HL-60 (cell line): ENCODE measurements at regions not wholly inside any gene's neighbourhood (a gene's known extent, or its start where the extent isn't known, plus 50 kb on each side); places are given as distances from the start of the nearest gene placed in this dataset.
"Not testable (repeated sequence)": the region's sequence is repeated elsewhere in the genome, so short reads cannot be mapped to it uniquely, and the experiment has no call there.

ENCODE experiments used
- DNase-seq, 2 experiments: peaks; one replicate each; pipeline ENCODE4 v3.0.0-alpha.2; 2010 to 2020; ENCODE audit warnings: low read depth in 1 of 2, low spot score in 1 of 2
- H3K27ac ChIP-seq: fragments of 250-450 bp; sonication (Bioruptor Pico); replicated peaks from 2 replicates; pipeline ENCODE4 v1.5.1; 2020; ENCODE audit warnings: mild to moderate bottlenecking, moderate library complexity
- H3K27me3 ChIP-seq: fragments of 250-450 bp; sonication (Bioruptor Pico); 2 replicates; pipeline ENCODE4 v1.5.1; 2021; ENCODE audit warnings: mild to moderate bottlenecking, moderate library complexity; ENCODE audit not compliant: insufficient read depth, poor library complexity, severe bottlenecking
- H3K4me3 ChIP-seq: replicated peaks from 2 replicates; pipeline ENCODE4 v1.5.1; 2011; ENCODE audit warnings: mild to moderate bottlenecking, control low read depth, low read length; ENCODE audit not compliant: insufficient read depth
- GABPA ChIP-seq: IDR thresholded peaks from 2 replicates; pipeline ENCODE4 v1.6.1; 2012; ENCODE audit warnings: low read depth
- POLR2AphosphoS5 ChIP-seq: IDR thresholded peaks from 2 replicates; pipeline ENCODE4 v1.6.1; 2012; ENCODE audit warnings: low read depth
- SPI1 ChIP-seq: IDR thresholded peaks from 2 replicates; pipeline ENCODE4 v1.6.1; 2012; ENCODE audit warnings: low read depth, mild to moderate bottlenecking, borderline replicate concordance
- TF ChIP-seq, protein P1 (sequence below): IDR thresholded peaks from one replicate; pipeline ENCODE4 v1.5.1; 2011; ENCODE audit warnings: low read length, control low read depth, inconsistent platforms; ENCODE audit not compliant: insufficient read depth
- TF ChIP-seq, protein P2 (sequence below): IDR thresholded peaks from 2 replicates; pipeline ENCODE4 v1.6.1; 2012; ENCODE audit warnings: low read depth; ENCODE audit not compliant: insufficient replicate concordance

DNA sequence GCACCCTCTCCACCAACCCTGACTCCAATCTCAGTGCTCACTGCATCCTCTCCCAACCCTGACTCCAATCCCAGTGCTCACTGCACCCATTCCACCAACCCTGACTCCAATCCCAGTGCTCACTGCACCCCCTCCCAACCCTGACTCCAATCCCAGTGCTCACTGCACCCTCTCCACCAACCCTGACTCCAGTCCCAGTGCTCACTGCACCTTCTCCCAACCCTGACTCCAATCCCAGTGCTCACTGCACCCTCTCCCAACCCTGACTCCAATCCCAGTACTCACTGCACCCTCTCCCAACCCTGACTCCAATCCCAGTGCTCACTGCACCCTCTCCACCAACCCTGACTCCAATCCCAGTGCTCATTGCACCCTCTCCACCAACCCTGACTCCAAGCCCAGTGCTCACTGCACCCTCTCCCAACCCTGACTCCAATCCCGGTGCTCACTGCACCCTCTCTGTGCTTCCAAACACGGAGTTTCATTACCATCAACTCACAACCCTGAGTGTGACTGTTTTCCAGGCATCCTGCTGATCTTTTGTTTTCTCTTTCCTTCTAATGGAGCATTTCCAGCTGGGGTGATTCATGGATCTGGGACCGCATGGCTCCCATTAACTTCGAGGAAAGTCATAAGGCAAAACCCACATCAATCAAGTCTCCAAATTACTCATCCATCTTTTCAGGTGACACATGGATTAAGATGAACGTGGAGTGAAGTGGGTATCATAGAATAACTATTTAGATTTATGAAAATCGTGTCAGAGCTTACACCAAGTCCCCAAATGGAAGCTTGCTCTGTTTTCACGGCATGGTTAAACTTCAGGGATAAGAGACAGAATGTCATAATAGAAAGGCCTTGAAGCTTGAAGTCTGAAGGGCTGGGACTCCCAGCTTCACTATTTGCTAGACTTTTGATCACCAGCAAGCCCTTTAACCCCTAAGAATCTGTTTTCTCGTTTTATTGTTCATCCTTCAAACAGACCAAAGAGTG lies 135.3 kb upstream of the ZNF618 start:
- DNase-seq, H3K4me3 ChIP-seq, H3K27ac ChIP-seq, H3K27me3 ChIP-seq: not testable (repeated sequence)

DNA sequence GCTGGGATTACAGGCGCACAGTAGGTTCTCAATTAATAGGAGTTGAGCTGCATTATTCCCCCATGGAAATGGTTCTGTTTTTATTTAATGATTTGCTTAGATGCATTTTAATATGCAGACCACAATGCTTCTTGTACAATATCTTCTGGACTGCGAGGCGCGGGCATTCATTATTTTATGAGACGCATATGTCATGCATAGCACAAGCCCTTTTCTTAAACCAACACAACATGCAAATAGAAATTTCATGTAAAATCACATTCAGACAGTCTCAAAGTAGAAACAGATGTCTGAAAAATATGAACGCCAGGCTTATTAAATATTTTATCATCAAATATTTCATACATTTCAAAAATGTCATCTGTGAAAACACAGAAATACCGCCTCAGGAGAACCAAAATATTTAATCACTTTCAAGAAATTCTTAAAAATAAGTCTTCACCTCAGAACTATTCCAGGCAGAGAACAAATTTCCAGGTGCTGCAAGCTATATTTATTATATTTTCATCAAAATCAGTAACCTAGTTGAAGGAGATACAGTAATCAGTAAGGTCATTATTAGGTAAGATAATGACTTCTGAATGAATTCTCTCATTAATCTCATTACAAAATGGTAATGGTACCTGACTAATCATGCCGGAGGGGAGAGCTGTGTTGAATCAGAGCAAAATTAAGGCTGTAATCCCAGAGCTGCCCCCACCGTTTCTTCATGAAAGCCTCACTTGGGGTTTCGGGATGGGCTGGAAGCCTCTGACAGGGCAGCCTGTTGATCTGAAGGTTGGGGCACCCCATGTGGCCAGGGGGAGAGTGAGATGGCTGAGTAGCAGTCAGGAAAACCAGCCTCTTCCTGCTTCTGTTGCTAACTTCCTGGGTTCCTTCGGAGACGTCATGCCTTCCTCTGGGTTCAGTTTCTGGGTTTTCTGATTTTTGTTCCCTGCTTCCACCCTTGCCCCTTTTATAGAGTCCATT lies 133.9 kb upstream of the ZNF618 start:
- no peak overlapping the region for H3K27ac ChIP-seq
- TF ChIP-seq POLR2AphosphoS5 (no peak), GABPA (no peak), SPI1 (no peak)
- TF ChIP-seq, protein P1, sequence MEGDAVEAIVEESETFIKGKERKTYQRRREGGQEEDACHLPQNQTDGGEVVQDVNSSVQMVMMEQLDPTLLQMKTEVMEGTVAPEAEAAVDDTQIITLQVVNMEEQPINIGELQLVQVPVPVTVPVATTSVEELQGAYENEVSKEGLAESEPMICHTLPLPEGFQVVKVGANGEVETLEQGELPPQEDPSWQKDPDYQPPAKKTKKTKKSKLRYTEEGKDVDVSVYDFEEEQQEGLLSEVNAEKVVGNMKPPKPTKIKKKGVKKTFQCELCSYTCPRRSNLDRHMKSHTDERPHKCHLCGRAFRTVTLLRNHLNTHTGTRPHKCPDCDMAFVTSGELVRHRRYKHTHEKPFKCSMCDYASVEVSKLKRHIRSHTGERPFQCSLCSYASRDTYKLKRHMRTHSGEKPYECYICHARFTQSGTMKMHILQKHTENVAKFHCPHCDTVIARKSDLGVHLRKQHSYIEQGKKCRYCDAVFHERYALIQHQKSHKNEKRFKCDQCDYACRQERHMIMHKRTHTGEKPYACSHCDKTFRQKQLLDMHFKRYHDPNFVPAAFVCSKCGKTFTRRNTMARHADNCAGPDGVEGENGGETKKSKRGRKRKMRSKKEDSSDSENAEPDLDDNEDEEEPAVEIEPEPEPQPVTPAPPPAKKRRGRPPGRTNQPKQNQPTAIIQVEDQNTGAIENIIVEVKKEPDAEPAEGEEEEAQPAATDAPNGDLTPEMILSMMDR = no peak
- TF ChIP-seq, protein P2, sequence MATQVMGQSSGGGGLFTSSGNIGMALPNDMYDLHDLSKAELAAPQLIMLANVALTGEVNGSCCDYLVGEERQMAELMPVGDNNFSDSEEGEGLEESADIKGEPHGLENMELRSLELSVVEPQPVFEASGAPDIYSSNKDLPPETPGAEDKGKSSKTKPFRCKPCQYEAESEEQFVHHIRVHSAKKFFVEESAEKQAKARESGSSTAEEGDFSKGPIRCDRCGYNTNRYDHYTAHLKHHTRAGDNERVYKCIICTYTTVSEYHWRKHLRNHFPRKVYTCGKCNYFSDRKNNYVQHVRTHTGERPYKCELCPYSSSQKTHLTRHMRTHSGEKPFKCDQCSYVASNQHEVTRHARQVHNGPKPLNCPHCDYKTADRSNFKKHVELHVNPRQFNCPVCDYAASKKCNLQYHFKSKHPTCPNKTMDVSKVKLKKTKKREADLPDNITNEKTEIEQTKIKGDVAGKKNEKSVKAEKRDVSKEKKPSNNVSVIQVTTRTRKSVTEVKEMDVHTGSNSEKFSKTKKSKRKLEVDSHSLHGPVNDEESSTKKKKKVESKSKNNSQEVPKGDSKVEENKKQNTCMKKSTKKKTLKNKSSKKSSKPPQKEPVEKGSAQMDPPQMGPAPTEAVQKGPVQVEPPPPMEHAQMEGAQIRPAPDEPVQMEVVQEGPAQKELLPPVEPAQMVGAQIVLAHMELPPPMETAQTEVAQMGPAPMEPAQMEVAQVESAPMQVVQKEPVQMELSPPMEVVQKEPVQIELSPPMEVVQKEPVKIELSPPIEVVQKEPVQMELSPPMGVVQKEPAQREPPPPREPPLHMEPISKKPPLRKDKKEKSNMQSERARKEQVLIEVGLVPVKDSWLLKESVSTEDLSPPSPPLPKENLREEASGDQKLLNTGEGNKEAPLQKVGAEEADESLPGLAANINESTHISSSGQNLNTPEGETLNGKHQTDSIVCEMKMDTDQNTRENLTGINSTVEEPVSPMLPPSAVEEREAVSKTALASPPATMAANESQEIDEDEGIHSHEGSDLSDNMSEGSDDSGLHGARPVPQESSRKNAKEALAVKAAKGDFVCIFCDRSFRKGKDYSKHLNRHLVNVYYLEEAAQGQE = no peak
- no peak for DNase-seq
- H3K27me3 ChIP-seq = no peaks in the 10 kb centered on the region
- H3K4me3 ChIP-seq = no peak overlapping the region

DNA sequence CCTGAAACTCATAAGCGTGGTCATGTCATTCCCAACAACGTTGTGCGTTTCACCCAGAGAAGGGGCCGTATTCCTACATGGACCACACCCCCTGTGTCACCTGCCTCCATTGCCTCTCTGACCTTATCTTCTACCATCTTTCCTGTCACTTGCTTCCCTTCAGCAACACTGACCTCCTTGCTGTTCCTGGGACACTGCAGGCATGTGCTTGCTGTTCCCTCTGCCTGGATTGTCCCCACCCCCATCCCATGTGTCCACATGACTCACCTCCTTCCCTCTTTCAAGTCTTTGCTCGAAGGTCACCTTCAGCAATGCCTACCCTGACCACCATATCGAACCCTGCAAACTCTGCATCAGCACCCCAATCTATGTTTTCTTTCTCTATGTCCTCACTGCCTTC lies 133.2 kb upstream of the ZNF618 start:
- TF ChIP-seq GABPA = no peak
- TF ChIP-seq, protein P1 = no peak
- no peak for TF ChIP-seq SPI1
- TF ChIP-seq, protein P2 = no peak
- no peak for TF ChIP-seq POLR2AphosphoS5

DNA sequence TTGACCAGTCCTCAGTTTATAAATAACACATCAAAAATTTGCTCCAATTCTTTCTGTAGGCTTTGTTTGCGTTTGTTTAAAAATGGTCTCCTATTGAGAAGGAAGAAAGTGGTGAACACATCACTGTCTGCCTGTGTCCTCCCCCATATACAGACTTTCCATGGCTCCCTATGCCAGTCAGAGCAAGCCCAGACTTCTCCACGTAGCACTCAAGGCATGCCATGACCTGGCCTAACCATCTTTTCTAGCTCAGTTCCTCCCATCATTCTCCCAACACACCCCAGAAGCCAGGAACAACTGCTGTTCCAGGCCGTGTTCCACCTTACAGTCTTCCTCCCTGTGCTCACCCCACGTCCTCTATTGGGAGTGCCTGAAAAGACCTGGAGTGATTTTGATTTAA lies 129.6 kb upstream of the ZNF618 start:
- Histone ChIP-seq H3K4me3 (no peak overlapping the region), H3K27ac (no peak overlapping the region), H3K27me3 (no peaks in the 10 kb centered on the region)
- TF ChIP-seq POLR2AphosphoS5 (no peak), GABPA (no peak)
- TF ChIP-seq, protein P2 = no peak
- DNase-seq = no peak

More for the DNA sequence above, 133.2 kb upstream of the ZNF618 start:
- H3K27ac ChIP-seq = no peak overlapping the region
- DNase-seq = no peak
- no peak overlapping the region for H3K4me3 ChIP-seq
- H3K27me3 ChIP-seq = no peaks in the 10 kb centered on the region
